ENCODE measurements at regions not wholly inside any gene's neighbourhood (a gene's known extent, or its start where the extent isn't known, plus 50 kb on each side); places are given as distances from the start of the nearest gene placed in this dataset.
A peak's percentile ranks its signal among the peaks of the same experiment; 100 is the strongest.

DNA sequence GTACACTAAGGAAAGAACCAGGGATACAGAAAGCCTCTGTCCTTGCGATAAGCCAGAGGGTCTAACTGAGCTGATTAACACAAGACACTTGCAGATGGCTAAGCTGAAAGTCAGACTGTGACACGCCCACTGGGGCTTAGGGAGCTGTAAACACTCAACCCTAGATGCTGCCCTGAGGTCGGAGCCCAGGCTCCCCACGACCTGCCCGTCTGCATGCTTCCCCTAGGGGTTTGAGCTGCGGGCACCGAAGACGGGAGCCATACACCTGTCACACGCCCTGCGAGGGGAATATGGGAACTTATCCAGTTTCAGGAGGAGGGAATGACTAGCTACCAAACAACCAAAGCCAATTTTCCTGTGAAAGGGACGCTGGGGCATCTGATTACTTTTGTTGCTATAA is 96.0 kb downstream of the HTR5A start:
- WGBS, 2 donors (ENCODE audit: low coverage in 1 of 2): 51% methylated on average over 11 of the region's 11 CpGs; no CpG with 5 or more reads in 1 of the 2 donors
- in situ Hi-C loops (cut with MboI; ENCODE audit: low pct_ligation_motif_present in 1 of 4, low pct_unique_long_range_greater_than_20kb in 1 of 4, low sequenced_read_pairs in 3 of 4): no loop called here
- intact Hi-C loops (cut with DNase I; ENCODE audit: low total_unique reads): no loop called here
- no peaks in the 10 kb centered on the region for H3K27me3 ChIP-seq
- TF ChIP-seq POLR2AphosphoS5 (IDR thresholded peaks at IDR 0.05): no peak
- TF ChIP-seq POLR2A (IDR thresholded peaks at IDR 0.05): no peak
- TF ChIP-seq EP300 (IDR thresholded peaks at IDR 0.05; ENCODE audit: low read depth): no peak
- TF ChIP-seq, protein P1, sequence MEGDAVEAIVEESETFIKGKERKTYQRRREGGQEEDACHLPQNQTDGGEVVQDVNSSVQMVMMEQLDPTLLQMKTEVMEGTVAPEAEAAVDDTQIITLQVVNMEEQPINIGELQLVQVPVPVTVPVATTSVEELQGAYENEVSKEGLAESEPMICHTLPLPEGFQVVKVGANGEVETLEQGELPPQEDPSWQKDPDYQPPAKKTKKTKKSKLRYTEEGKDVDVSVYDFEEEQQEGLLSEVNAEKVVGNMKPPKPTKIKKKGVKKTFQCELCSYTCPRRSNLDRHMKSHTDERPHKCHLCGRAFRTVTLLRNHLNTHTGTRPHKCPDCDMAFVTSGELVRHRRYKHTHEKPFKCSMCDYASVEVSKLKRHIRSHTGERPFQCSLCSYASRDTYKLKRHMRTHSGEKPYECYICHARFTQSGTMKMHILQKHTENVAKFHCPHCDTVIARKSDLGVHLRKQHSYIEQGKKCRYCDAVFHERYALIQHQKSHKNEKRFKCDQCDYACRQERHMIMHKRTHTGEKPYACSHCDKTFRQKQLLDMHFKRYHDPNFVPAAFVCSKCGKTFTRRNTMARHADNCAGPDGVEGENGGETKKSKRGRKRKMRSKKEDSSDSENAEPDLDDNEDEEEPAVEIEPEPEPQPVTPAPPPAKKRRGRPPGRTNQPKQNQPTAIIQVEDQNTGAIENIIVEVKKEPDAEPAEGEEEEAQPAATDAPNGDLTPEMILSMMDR (IDR thresholded peaks at IDR 0.05): no peak
- H3K9me3 ChIP-seq: no peaks in the 10 kb centered on the region
- no peak overlapping the region for H3K4me3 ChIP-seq
- peaks cover 0 to 4% (median 0%) of the 10 kb centered on the region in 4 donors for H3K4me1 ChIP-seq
- H3K36me3 ChIP-seq: no peaks in the 10 kb centered on the region
- DNase-seq: no peak
- peak overlapping the region in 3 of 4 donors; percentile 19 to 67 (median 64) for H3K27ac ChIP-seq

DNA sequence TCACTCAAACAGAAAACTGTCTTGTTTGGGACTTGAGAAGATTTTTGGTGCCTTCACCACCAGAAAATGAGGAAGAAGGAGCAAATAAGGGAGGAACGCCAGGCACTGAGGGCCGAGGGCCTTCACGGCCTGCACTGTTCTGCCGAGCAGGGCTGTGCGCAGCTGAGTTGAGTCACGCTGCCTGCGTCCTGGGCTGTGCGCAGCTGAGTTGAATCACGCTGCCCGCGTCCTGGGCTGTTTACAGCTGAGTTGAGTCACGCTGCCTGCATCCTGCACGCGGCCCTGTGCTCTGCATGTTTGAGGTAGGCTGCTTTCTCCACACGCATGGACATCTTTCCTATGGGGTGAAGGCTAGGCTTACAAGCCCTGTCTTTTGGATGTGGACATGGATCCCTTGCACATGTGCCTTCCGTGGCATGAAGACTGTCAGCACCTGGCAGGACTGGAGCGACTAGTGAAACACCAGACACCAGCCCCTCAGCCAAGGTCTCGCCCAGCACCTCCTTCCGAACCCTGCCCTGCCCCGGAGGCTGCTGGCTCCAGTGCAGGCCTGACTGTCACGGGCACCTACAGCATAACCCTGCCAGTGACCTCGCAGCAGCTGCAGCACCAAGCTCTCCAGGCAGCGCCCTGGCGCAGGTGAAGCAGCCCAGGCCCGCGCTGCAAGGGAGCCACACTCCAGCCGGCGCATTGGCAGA is 96.7 kb downstream of the HTR5A start:
- DNase-seq: peak; percentile 34
- no peak overlapping the region for H3K4me3 ChIP-seq
- peaks cover 0 to 4% (median 0%) of the 10 kb centered on the region in 4 donors for H3K4me1 ChIP-seq
- no peak for TF ChIP-seq EP300 (IDR thresholded peaks at IDR 0.05; ENCODE audit: low read depth)
- no peak for TF ChIP-seq POLR2A (IDR thresholded peaks at IDR 0.05)
- TF ChIP-seq, protein P1 (IDR thresholded peaks at IDR 0.05): no peak
- peak in 2 of 3 donors; percentile 16 to 22 for TF ChIP-seq POLR2AphosphoS5 (IDR thresholded peaks at IDR 0.05)
- no peaks in the 10 kb centered on the region for H3K27me3 ChIP-seq
- WGBS, 2 donors (ENCODE audit: low coverage in 1 of 2): 59 to 83% methylated on average over 1 to 28 of the region's 28 CpGs
- no peaks in the 10 kb centered on the region for H3K36me3 ChIP-seq
- H3K27ac ChIP-seq: peak overlapping the region in 3 of 4 donors; percentile 19 to 67 (median 64)
- no peaks in the 10 kb centered on the region for H3K9me3 ChIP-seq
- intact Hi-C loops (cut with DNase I; ENCODE audit: low total_unique reads) (no loop called here), in situ Hi-C loops (cut with MboI; ENCODE audit: low pct_ligation_motif_present in 1 of 4, low pct_unique_long_range_greater_than_20kb in 1 of 4, low sequenced_read_pairs in 3 of 4) (no loop called here)

DNA sequence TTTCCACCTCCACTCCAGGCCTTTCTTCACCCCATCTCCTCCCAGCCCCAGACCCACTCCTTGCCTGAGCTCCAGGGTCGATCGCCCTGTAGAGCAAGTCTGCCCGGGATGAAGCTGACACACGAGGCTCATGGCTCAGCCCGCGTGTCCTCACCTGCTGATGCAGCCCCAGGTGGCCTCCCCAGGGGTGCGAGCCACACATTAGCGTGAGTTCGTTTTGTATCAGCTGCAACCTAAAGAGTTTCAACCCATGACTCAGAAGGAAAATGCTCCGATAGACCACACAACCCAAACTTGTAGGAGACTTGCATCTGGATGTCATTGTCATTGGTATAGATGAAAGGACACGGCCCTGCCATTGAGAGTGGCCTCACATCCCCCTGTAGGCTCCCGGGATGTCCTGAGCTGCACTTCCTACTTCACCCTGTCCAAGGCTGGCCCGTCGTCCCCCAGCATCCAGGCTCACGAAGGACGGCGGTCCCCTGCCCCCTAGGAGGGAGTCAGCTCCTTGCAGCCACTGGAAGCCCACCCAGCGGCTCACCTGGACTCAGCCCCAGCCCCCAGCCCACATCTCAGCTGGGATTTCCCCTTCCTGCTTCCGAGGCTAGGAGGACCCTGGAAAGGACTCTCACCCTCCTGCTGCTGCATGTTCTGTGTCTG is 97.7 kb downstream of the HTR5A start:
- no peak overlapping the region for H3K27ac ChIP-seq
- no peak overlapping the region for H3K4me3 ChIP-seq
- H3K9me3 ChIP-seq: no peaks in the 10 kb centered on the region
- intact Hi-C loops (cut with DNase I; ENCODE audit: low total_unique reads) (no loop called here), in situ Hi-C loops (cut with MboI; ENCODE audit: low pct_ligation_motif_present in 1 of 4, low pct_unique_long_range_greater_than_20kb in 1 of 4, low sequenced_read_pairs in 3 of 4) (no loop called here)
- peaks cover 0 to 4% (median 0%) of the 10 kb centered on the region in 4 donors for H3K4me1 ChIP-seq
- TF ChIP-seq POLR2A (IDR thresholded peaks at IDR 0.05) (no peak), POLR2AphosphoS5 (IDR thresholded peaks at IDR 0.05) (no peak), EP300 (IDR thresholded peaks at IDR 0.05; ENCODE audit: low read depth) (no peak)
- TF ChIP-seq, protein P1 (IDR thresholded peaks at IDR 0.05): no peak
- no peak for DNase-seq
- H3K36me3 ChIP-seq: no peaks in the 10 kb centered on the region
- no peaks in the 10 kb centered on the region for H3K27me3 ChIP-seq
- WGBS, 2 donors (ENCODE audit: low coverage in 1 of 2): 43 to 78% methylated on average over 1 to 19 of the region's 19 CpGs

DNA sequence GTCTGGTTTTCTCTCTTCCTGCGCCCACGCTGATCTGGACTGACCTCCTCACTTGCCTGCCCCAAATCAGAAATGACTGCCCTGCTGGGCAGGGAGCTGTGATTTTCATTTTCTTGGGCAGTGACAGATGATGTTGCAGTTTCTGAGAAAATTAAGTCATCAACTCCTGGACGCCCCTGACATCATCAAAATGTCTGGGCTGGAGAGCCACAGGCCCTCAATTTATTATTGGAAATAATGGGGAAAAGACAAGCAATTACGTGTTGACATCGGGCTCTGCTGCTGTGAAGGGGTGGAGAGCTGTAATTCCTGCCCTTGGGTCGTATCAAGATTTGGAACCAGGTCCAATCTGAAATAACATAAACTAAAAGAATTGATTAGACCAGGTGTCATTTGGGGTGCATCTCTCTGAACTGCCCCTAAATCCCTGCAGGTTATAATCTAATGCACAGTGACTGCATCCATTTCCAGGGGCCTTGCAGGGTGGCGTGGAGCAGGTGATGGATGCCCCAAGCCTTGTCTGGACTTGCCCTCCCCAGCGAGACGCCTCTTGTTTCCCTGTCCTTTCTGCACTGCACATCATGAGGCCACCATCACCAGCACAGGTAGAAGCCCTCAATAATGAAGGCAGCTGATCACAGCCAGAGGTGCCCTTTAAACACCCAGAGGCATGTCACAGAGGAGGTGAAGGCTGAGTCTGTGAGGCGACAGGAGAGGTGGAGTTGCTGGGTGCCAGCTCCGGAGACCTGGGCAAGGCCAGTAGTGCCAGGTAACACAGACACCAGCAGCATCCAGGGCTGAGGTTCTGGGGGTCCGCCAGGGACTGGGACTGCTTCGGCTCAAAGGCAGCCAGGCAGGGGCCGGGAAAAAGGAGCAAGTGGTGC is 98.7 kb downstream of the HTR5A start:
- Histone ChIP-seq H3K27me3 (no peaks in the 10 kb centered on the region), H3K4me1 (peaks cover 0 to 4% (median 0%) of the 10 kb centered on the region in 4 donors), H3K9me3 (no peaks in the 10 kb centered on the region), H3K4me3 (no peak overlapping the region), H3K36me3 (no peaks in the 10 kb centered on the region), H3K27ac (no peak overlapping the region)
- TF ChIP-seq POLR2AphosphoS5 (IDR thresholded peaks at IDR 0.05) (no peak), POLR2A (IDR thresholded peaks at IDR 0.05) (no peak), EP300 (IDR thresholded peaks at IDR 0.05; ENCODE audit: low read depth) (no peak)
- TF ChIP-seq, protein P1 (IDR thresholded peaks at IDR 0.05): no peak
- intact Hi-C loops (cut with DNase I; ENCODE audit: low total_unique reads): no loop called here
- DNase-seq: no peak
- in situ Hi-C loops (cut with MboI; ENCODE audit: low pct_ligation_motif_present in 1 of 4, low pct_unique_long_range_greater_than_20kb in 1 of 4, low sequenced_read_pairs in 3 of 4): no loop called here
- WGBS, 2 donors (ENCODE audit: low coverage in 1 of 2): 49 to 76% methylated on average over 5 to 14 of the region's 14 CpGs
